OCI-LY3 (cell line): ENCODE measurements at regions not wholly inside any gene's neighbourhood (a gene's known extent, or its start where the extent isn't known, plus 50 kb on each side); places are given as distances from the start of the nearest gene placed in this dataset.

Experiments
- H2AFZ ChIP-seq: fragments of 200-600, 300-600 bp; shearing (Covaris generic); 2 replicates; pipeline ENCODE4 v1.6.0; 2014; ENCODE audit warnings: antibody characterized with exemption, low read depth, low read length
- H3K27ac ChIP-seq: fragments of 200-600, 300-600 bp; sonication (generic); 2 replicates; pipeline ENCODE4 v1.5.1; 2014; ENCODE audit warnings: mild to moderate bottlenecking, low read length, moderate library complexity, mixed read lengths
- H3K27me3 ChIP-seq: fragments of 200-600, 300-600 bp; sonication (generic); 2 replicates; pipeline ENCODE4 v1.6.1; 2014; ENCODE audit warnings: low read depth, low read length, mixed read lengths
- H3K36me3 ChIP-seq: fragments of 200-600, 300-600 bp; sonication (generic); replicated peaks from 2 replicates; pipeline ENCODE3; 2014; ENCODE audit warnings: low read depth, low read length, mixed read lengths
- H3K4me1 ChIP-seq: fragments of 300-600, 200-600 bp; sonication (generic); 2 replicates; pipeline ENCODE4 v1.6.1; 2014; ENCODE audit warnings: low read length, mixed read lengths
- H3K4me2 ChIP-seq: fragments of 200-600, 300-600 bp; sonication (generic); 2 replicates; pipeline ENCODE4 v1.6.1; 2014; ENCODE audit warnings: low read length, mixed read lengths
- H3K4me3 ChIP-seq: fragments of 300-600, 200-600 bp; sonication (generic); 2 replicates; pipeline ENCODE4 v1.5.1; 2014; ENCODE audit warnings: antibody characterized with exemption, mild to moderate bottlenecking, low read length, moderate library complexity
- H3K79me2 ChIP-seq: fragments of 300-600, 200-600 bp; shearing (Covaris generic); 2 replicates; pipeline ENCODE4 v1.6.1; 2014; ENCODE audit warnings: mild to moderate bottlenecking, low read length, mixed read lengths
- H3K9ac ChIP-seq: fragments of 300-600, 200-600 bp; shearing (Covaris generic); 2 replicates; pipeline ENCODE4 v1.6.0; 2014; ENCODE audit warnings: mild to moderate bottlenecking, low read length, moderate library complexity
- H3K9me3 ChIP-seq: fragments of 200-600, 300-600 bp; shearing (Covaris generic); 2 replicates; pipeline ENCODE4 v1.6.1; 2014; ENCODE audit warnings: low read length, mixed read lengths; ENCODE audit not compliant: insufficient read depth
- H4K20me1 ChIP-seq: fragments of 200-600, 300-600 bp; sonication (generic); 2 replicates; pipeline ENCODE4 v1.6.1; 2016; ENCODE audit warnings: low read length, mixed read lengths; ENCODE audit not compliant: insufficient read depth
- CTCF ChIP-seq: fragments of 200-600, 300-600 bp; sonication (generic); IDR thresholded peaks from 2 replicates; pipeline ENCODE4 v1.5.1; 2014; ENCODE audit warnings: antibody characterized with exemption, low read length, low read depth
- EZH2phosphoT487 ChIP-seq: fragments of 200-600 bp; shearing (Covaris generic); IDR thresholded peaks from 2 replicates; pipeline ENCODE4 v1.6.1; 2018; ENCODE audit warnings: antibody characterized with exemption, mixed run types, low read depth

- no peaks in the 10 kb centered on the region for H3K4me1 ChIP-seq
- H3K27ac ChIP-seq: no peak overlapping the region
- no peak overlapping the region for H3K4me3 ChIP-seq
- no peaks in the 10 kb centered on the region for H3K36me3 ChIP-seq
- no peaks in the 10 kb centered on the region for H4K20me1 ChIP-seq
- H2AFZ ChIP-seq: no peak overlapping the region
- no peaks in the 10 kb centered on the region for H3K79me2 ChIP-seq
- no peak overlapping the region for H3K9ac ChIP-seq
- no peak overlapping the region for H3K4me2 ChIP-seq
- no peaks in the 10 kb centered on the region for H3K9me3 ChIP-seq
- H3K27me3 ChIP-seq: peaks cover 19% of the 10 kb centered on the region; the same call in 1 of the 2 replicates
- TF ChIP-seq CTCF: no peak
Observed at GRCh38 chr16:86418981-86419380, 91.3 kb upstream of the FOXF1 start.

GRCh38 chr16:86419518-86419917, 90.8 kb upstream of the FOXF1 start:
- Histone ChIP-seq H2AFZ (no peak overlapping the region), H3K9ac (no peak overlapping the region), H3K36me3 (no peaks in the 10 kb centered on the region), H3K27ac (no peak overlapping the region), H4K20me1 (no peaks in the 10 kb centered on the region), H3K9me3 (no peaks in the 10 kb centered on the region), H3K4me3 (no peak overlapping the region), H3K4me1 (no peaks in the 10 kb centered on the region), H3K27me3 (peaks cover 19% of the 10 kb centered on the region; the same call in 1 of the 2 replicates), H3K79me2 (no peaks in the 10 kb centered on the region), H3K4me2 (no peak overlapping the region)
- TF ChIP-seq CTCF (no peak), EZH2phosphoT487 (no peak)

GRCh38 chr16:86421995-86422394, 88.3 kb upstream of the FOXF1 start:
- Histone ChIP-seq H3K9ac (no peak overlapping the region), H3K4me2 (no peak overlapping the region), H3K4me3 (no peak overlapping the region), H3K36me3 (no peaks in the 10 kb centered on the region), H3K9me3 (no peaks in the 10 kb centered on the region), H3K4me1 (no peaks in the 10 kb centered on the region), H2AFZ (no peak overlapping the region), H3K27ac (no peak overlapping the region), H4K20me1 (no peaks in the 10 kb centered on the region), H3K79me2 (no peaks in the 10 kb centered on the region), H3K27me3 (peaks cover 8% of the 10 kb centered on the region; the same call in 1 of the 2 replicates)
- TF ChIP-seq CTCF: no peak
- no peak for TF ChIP-seq EZH2phosphoT487

- no peak overlapping the region for H3K4me2 ChIP-seq
- TF ChIP-seq EZH2phosphoT487 (no peak), CTCF (no peak)
- no peak overlapping the region for H3K27ac ChIP-seq
- no peak overlapping the region for H3K4me3 ChIP-seq
- H4K20me1 ChIP-seq: no peaks in the 10 kb centered on the region
- H3K79me2 ChIP-seq: no peaks in the 10 kb centered on the region
- H3K36me3 ChIP-seq: no peaks in the 10 kb centered on the region
- H3K9me3 ChIP-seq: no peaks in the 10 kb centered on the region
- H3K4me1 ChIP-seq: no peaks in the 10 kb centered on the region
- 0 out of 2 replicates have a peak, but pooled peaks cover 3% of the 10 kb centered on the region for H3K27me3 ChIP-seq
- no peak overlapping the region for H2AFZ ChIP-seq
- no peak overlapping the region for H3K9ac ChIP-seq
Observed at GRCh38 chr16:86424398-86424797, 85.9 kb upstream of the FOXF1 start.
